Astrocyte (in vitro differentiated cells and primary cell): ENCODE measurements at regions not wholly inside any gene's neighbourhood (a gene's known extent, or its start where the extent isn't known, plus 50 kb on each side); places are given as distances from the start of the nearest gene placed in this dataset.

Experiments used
- CTCF ChIP-seq: IDR thresholded peaks from 2 replicates; pipeline ENCODE4 v1.5.1; 2011; ENCODE audit warnings: low read depth, mild to moderate bottlenecking, inconsistent platforms, low read length, moderate library complexity; ENCODE audit not compliant: insufficient read depth
- EZH2 ChIP-seq: IDR thresholded peaks from 2 replicates; pipeline ENCODE4 v1.6.1; 2012; ENCODE audit warnings: mild to moderate bottlenecking, low read length, inconsistent platforms; ENCODE audit not compliant: insufficient read depth

- TF ChIP-seq CTCF (no peak), EZH2 (no peak)
Measured at GRCh38 chr7:14048889-14049288, 59.4 kb upstream of the ETV1 start.
